ENCODE measurements at regions not wholly inside any gene's neighbourhood (a gene's known extent, or its start where the extent isn't known, plus 50 kb on each side); places are given as distances from the start of the nearest gene placed in this dataset.
A peak's percentile ranks its signal among the peaks of the same experiment; 100 is the strongest.

DNA sequence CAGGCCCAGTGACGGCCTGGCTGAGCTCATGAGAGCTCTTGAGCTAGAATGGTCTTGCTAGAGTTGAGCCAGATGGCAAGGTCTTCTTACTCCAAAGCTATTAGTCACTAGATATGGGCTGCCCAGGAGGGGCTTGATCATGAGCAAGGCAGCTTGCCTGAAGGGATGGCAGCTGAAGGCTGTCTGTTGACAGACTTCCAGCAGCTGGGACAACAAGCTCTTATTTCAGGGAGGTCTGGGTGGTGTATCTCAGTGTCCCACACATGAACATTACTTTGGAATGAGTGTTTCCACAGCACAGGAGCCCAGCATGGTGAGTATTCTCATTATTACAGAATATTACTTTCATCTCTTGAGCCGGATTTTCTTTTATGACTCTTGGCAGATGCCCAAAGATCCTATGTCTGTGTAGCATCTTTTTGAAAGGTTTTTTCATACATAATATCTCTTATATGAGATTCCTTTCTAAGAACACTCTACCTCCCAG is 414.1 kb downstream of the ARHGEF28 start:
- peak; percentile 75 for DNase-seq

DNA sequence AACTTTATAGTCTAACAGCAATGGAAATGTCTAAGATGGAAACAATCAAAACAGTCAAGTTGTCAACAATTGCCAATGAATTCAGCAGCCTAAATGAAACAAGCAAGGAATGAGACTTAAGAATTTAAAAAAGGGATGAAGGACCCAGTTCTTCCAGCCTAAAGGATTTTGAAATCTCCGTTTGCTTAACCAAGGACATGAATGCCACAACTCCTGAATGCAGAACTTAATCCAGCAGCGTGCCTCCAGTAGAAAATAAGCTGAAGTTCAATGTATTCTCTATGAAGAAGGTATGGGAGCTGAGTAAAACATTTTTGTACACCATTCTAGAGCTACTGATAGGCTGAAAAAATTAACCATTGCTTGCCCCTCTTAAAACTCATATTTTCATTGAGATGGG is 411.3 kb downstream of the ARHGEF28 start:
- no peak for DNase-seq

DNA sequence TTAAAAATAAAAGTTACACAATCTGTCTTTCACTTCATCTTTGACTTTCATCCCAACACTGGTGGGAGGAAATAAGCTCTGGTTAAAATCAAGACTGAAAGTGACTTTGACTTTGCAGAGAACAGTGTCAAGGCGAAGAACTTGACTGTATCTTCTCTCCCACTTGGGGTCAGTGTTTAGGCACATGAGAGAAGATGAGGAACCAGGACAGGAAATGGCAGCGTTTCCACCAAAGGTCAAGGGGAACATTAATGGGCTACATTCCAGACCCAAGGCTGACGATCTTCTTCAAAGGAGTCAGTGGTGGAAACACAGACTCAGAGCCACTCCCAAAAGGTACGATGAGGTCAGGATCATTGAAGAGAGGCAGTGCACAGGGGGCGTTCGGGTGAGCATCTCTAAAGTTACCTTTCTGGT is 409.5 kb downstream of the ARHGEF28 start:
- peak; percentile 54 for DNase-seq

DNA sequence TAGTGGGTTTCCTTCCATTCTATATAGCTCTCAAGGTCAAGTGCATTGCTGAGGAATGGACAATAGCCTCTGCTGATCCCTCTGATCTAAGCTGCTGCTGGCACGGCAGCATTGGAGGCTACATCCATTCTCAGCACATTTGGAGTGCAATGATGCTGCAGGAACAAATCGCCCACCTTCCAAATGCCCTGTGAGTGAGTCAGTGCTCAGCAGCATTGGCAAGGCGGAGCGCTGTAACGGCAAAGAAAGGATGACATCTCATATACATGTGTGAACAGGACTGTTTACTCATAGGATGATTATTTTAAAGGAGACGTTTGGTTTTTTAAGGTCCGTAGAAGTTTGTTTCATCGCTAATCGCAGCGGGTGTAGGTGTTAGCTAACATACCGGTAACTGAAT is 408.7 kb downstream of the ARHGEF28 start:
- DNase-seq, result no peak

DNA sequence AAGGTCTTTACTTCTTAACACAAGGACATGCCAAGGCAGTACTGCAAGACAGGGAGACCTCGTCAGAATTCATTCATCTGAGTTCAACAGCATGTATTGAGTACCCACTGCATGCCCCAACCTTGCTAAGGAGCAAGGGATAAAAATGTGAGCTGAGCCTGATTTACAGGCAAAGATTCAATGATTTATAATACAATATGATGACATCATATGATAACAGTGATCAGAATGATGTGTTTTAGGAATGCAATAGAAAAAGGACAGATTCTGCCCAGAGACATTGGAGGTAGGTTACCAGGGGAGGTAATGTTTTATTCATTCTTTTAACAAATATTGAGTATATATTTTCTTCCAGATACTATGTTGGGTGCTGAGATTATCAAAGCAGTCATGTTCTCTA is 406.6 kb downstream of the ARHGEF28 start:
- no peak for DNase-seq

DNA sequence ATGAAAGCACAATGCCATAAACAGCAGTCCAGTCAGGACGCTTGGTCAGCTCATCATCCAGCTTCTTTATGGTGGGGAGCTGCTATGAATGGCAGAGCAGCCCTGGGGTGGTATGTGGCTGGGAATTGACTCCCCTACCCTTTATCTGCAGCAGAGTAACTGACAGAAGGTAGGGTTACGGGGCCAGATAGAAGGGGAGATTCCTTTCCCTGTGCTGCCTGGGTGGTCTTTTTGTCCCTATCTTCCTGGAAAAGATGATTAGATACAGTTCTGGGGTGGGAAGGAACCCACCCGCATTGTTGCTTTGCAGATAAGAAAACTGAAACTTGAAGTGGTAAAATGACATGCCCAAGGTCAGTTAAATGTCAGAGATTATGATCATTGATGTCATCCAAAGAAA is 405.5 kb downstream of the ARHGEF28 start:
- DNase-seq, result no peak

DNA sequence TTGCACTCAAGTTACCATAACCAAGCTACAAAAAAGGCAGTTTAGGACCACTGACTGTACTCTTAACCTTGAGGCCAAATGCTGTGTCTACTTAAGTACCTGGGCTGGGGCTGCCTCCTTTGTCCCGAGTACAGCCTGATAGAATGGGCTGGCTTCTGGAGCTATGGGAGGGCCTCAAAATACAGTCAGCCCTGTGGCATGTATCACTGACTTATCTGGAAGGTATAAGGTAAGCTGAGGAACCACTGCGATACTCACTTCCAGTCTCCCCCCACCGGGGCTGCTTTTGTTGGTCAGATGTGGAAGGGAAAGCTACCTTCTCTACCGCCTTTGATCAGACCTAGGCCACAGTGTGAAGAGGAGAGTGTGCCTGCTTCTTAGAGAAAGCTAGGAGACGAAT is 404.8 kb downstream of the ARHGEF28 start:
- DNase-seq, result no peak

DNA sequence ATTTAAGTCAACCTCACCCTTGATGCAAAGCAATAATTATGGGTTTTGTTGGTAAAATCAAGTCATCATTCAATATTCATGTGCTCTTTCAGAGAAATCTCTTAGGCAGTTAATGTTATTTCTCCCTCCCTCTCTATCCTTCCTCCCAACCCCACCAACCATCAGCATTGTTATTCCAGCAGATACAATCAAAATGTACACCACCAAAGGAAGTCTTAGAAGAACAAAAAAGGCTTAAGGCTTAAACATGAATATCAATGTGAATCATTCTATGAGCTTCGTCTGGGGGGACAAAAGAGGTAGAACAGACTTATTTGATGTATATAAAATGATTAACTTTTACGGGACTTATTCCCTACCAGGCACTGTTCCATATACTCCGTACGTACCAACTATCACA is 404.4 kb downstream of the ARHGEF28 start:
- DNase-seq, result no peak

DNA sequence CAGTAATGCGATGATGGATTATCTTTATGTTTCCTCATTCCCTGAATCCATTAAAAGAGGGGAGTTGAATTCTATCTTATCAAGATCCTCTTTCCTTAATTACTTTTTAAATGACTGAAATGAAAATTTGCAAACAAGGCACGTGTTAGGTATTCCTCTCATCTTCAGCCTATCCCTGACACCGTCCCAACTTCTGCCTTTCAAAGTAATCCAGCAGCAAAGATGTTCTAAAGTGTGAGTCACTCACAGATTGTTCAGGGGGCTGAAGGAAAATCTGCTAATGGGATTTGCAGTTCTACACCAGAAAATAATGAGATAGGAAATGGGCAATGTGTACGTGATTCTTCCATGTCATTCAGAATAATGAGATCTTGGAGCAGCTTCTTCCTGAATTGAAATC is 403.0 kb downstream of the ARHGEF28 start:
- no peak for DNase-seq

DNA sequence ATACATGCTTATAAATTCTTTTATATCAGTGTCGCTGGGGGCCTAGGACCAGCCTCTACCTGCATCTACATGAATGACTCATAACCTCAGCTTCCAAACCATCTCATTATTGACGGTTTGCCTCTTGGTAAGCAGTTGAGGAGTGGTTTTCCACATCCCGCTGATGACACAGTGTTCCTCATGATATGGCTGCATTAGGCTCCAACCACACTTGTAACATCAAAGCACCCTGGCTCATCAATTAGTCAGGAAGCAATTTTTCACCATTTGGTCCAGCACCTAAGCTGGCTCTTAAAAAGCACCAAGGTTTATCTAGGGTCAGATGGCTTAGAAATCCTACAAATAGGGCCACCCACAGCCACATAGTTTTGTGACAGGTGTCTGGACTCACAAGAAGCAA is 402.4 kb downstream of the ARHGEF28 start:
- DNase-seq, result no peak

DNA sequence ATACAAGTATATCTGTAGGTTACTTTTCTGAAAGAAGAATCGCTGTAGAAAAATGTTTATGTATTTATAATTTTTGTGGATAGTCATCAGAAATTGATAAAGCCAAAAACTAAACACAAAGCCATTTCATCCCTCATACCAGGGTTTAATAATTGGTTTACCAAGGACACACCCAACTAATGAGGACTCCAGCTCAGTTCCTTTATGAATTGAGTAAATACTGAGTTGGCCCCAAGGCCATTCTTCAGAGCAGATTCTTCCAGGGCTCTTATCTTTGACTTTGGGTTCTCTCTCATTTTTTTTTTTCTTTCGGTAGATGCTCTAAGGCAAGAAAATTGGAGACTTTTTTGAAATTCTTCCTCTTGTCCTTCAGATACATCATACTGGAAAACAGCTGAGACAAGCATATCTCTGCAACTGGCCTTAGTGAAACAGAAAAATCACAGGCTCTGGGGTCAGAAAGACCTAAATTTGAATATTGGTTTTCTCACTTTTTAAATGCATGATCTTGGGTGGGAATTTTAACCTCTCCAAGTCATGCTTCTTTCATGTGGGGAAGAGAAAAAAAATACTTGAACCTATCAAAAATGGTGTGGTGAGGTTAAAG is 401.8 kb downstream of the ARHGEF28 start:
- DNase-seq, result no peak

DNA sequence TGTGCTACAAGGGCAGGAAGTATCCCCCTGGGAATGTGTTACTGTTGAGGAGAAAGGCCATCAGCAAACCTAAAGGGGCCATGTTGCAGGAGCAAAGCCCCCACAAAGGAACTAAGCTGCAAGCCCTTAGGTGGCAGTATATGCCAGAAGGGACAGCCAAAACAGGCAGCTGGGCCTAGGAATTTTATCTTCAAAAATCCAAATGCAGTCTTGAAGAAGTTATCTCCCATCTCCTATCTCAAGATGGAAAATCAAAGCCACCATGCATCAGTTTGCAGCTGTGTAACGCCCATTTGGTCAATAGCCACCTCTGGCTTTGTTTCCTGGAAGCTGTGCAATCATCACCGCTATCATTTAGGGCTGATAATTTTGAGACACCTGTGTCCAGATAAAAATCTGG is 400.3 kb downstream of the ARHGEF28 start:
- DNase-seq, result no peak

DNA sequence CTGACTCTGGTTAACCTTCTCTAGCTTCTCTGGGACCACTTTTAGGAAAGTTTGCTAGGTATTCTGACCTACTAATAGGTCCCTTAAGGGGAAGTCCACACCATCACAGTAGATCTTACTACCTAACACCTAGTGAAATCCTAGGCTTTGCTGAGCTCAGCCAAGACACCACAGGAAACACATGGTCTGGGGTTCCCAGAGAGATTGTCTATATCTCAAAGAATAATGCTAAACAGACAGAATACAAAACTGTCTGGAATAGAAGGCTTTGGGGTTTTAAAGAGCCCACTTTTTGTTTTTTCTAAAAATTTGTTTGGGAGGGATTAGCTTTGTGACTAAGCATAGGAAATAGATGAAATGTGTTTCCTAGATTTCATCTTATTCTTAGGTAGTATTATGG is 395.1 kb downstream of the ARHGEF28 start:
- no peak for DNase-seq

DNA sequence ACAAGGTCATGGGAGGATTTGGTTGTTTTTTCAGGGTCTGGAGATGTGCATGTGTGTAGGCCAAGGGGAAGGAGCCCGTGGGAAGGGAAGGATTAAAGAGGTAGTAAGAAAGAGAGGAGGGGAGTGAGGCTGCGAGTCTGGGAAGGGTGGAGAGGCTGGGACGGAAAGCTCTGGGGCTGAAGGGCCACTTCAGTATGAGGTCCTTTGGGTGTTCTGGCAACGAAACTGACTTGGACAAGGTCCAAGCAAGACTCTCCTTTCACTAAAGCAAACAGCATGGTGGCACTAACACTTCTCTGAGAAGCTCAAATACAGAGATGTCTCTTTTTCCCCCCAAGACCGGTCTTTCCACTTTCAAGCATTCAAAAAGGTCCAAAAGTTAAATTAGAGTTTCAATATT is 394.5 kb downstream of the ARHGEF28 start:
- no peak for DNase-seq

DNA sequence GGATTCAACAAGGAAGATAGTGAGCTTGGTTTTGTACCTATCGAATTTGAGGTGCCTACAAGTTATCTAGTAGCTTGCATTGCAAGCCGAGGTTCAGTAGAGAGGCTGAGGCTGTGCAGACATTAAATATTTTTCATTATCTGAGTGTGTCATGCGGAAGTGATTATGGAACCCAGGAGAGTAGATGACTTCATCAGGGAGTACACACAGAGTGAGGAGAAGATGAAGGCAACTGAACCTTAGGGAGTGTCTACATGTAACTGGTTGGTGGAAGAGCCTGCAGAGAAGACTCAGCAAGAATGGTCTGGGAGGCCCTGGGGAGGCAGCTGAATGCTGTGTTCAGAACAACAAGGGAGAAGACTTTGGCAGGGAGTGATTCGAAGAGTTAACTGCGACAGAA is 393.9 kb downstream of the ARHGEF28 start:
- no peak for DNase-seq

DNA sequence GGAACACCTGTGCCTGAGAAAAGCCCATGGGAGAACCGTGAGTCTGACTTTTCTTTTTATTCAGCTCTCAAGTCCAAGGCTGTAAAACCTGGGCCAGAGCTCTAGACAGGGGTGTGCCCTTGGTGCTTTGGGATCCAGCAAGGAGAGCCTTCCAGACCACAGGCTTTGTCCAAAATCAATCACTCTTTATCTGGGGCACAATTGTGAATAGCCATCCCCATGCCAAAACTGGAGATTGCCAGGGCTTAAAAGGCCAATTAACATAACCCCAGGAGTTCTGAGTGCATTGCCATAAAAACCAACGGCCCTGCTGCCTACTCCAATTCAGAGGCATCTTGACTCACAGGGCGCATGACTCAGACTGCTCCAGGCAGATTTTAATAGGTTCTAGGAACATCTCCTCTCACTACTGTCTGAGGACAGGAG is 391.8 kb downstream of the ARHGEF28 start:
- DNase-seq, result no peak

DNA sequence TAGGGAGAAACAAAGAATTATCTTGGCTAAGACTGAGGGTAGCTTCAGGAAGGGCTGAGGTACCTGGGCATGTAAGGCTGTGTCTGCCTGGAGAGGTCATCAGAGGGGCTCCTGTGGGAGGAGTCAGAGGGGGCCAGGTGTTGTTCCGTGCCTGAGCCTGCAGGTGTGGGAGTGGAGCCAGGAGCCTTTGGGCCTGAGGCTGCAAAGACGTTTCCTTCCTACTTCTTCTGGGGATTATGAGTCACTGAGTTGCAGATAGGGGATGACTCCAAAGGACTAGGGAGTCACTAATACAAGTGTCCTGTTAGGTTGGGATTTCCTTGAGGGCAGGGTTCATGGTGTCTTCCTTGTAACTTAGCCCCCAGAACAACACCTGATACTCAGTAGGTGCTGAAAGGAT is 391.1 kb downstream of the ARHGEF28 start:
- no peak for DNase-seq

DNA sequence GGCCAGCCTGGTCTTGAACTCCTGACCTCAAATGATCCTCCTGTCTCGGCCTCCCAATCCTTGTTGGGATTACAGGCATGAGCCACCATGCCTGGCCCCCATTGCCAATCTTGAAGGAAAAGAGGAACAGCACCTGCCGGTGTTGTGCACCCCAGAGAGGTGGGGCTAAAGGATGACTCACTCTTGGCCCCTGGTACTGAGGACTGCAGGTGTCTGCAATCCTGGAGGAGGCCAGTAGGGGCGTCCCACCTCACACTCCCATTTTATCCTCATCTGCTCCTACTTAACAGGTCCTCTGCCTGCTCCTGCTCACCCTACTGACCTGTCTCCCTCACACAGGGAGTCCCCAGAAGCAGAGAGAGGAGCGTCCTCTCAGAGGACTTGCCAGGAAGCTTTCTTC is 390.4 kb downstream of the ARHGEF28 start:
- no peak for DNase-seq

DNA sequence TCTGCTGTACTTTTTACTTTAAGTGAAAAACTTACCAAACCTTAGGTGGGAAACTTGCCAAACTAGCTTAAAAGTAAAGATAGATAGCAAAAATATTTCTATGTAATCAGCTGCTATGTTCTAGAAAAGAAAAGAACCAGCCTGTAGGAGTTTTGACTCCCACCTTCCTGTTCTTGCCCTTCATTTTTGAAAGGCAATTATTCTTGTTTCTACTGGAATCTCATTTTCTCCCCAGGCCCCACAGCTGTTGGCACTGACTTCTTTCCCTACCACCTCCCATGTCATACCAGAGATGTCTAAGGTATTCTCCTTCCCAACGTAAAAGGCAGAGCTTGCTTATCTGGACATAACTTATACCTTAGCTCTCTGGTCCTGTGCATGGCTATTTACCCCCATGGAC is 389.7 kb downstream of the ARHGEF28 start:
- DNase-seq, result no peak

DNA sequence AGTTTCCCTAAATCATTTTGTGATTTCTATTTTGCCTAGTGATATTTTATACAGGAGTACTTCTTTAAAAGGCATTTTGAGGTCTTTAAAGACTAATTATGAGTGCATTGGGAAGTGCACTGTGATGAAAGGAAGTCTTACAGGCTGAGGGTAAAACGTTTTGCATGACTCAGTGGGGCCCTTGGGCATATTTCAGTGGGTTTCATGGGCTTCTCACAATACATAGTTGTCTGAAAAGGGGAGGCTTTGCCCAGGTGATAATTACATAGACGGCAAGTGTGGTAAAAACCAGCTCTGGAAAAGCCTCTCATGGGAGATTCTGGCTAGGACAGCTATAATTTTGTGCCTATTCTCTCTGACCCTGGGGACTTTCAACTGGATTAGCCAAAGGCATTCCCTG is 387.2 kb downstream of the ARHGEF28 start:
- no peak for DNase-seq

DNA sequence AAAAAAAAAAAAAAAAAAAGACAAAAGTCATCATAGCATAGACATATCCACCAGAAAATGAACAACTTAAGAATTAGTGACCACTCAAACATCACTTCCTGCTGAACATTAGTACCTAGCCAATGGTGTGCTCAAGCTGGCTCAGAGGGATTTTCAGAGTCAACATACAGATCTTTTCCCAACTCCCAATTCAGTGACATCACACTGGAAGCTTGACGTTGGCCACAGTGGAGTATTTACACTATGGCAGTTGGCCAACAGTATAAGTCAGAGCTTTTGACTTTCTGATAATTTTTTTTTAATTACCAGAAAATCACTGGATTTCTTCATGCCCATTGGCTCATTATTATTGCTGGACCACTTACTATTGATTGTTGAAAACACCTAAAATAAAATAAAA is 383.5 kb downstream of the ARHGEF28 start:
- no peak for DNase-seq

DNA sequence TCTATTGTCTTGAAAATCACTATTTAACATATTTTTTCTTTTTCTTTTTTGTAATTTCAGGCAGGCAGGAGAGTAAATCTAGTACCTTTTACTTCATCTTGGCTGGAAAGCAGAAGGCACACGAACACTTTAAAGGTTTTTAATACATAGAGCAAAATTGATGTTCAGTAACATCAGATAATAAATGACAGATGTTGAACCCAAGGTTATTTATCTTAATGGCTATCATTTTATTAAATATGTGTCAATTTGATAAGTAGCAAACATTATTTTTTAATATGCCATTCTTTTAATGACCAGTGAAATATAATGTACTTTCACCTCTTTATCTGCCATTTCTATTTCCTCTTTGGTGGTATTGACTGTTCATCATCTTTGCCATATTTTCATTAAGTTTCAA is 381.2 kb downstream of the ARHGEF28 start:
- DNase-seq, result no peak

DNA sequence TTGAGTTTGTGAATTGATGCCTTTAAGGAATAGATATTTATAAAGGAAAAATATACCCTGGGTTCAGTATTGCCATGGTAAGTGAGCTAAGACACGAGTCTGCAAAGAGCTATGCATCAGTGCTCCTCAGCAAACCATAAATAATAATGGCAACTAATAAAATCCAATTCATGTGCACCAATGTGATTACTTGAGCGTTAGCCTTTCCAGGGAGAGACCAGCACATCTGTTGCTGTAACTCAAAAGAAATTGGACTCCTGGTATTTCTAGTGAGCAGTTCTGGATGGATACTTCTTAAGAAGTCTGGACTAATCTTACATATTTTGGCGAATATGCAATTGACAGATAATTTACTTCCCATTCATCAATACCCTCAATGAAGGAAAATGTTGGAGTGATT is 373.3 kb downstream of the ARHGEF28 start:
- DNase-seq, result no peak

DNA sequence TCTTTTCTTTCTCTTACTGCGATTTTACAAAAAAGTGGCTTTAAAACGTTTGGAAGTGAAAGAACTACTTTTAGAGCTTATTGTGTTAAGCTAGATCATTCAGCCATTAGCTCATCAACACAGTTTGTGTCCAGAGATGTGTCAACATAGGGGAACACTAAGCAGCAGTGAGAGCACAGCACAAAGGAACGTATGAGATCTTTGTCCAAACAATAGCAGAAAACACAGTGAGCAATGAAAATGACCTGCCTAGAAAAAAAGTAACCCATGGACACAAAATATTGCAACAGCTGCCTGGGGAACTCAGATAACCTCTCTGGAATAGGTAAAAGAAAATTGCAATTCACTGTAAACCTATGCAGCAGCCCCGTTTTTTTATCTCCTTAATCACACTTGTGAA is 372.5 kb downstream of the ARHGEF28 start:
- DNase-seq, result no peak

DNA sequence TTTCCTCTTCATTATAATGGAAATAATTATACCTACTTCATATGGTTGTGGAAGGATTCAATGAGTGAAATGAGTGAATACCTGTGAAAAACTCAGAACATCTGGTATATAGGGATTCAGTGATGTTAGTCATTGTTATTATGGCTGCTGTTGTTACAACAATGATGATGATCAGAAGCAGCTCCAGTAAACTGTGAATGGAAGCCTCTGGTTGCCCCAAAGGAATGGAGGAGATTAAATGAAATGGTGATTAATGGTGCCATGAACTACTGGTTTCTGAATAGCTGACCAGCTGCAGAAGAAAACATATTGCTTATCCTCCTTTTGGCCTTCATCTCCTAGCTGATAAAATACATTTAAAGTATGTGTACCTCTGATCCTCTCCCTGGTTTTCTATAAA is 372.0 kb downstream of the ARHGEF28 start:
- no peak for DNase-seq
